OCI-LY7 (cell line): ENCODE measurements at regions not wholly inside any gene's neighbourhood (a gene's known extent, or its start where the extent isn't known, plus 50 kb on each side); places are given as distances from the start of the nearest gene placed in this dataset.

Source experiments
- CTCF ChIP-seq: fragments of 200-600 bp; sonication (generic); conservative IDR thresholded peaks from 2 replicates; pipeline ENCODE4 v1.5.1; 2014; ENCODE audit warnings: mild to moderate bottlenecking, antibody characterized with exemption, low read length, moderate library complexity, mixed read lengths
- EZH2phosphoT487 ChIP-seq: fragments of 200-600 bp; sonication (generic); IDR thresholded peaks from 2 replicates; pipeline ENCODE4 v1.6.1; 2018; ENCODE audit warnings: low read depth, borderline replicate concordance, mild to moderate bottlenecking, mixed run types, antibody characterized with exemption, low read length, moderate library complexity, mixed read lengths

- TF ChIP-seq EZH2phosphoT487, result no peak
- TF ChIP-seq CTCF, result no peak
These were observed 140.5 kb downstream of the ASB9 start for GRCh38 chrX:15129412-15129811.
